ENCODE measurements at regions not wholly inside any gene's neighbourhood (a gene's known extent, or its start where the extent isn't known, plus 50 kb on each side); places are given as distances from the start of the nearest gene placed in this dataset.
"Not testable (repeated sequence)": the region's sequence is repeated elsewhere in the genome, so short reads cannot be mapped to it uniquely, and the experiment has no call there.

DNA sequence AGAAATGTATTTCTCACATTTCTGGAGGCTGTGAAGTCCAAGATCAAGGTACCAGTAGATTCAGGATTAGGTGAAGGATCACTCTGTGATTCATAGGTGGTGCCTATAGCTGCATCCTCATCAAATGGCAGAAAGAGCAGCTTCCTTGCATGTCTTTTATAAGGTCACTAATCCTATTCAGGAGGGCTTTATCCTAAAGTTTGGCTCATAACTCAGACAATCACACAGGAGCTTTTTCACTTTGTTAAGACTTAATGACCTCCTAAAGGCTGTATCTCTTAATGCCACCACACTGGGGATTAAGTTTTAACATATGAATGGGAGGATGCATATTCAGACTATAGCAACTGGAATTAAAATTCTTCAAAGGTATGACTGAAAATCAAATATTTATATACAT lies 861.1 kb downstream of the DACH1 start:
- TF ChIP-seq CTCF (IDR thresholded peaks at IDR 0.05; ENCODE audit: partially characterized antibody, unreplicated experiment), result no peak
- Mint-ChIP-seq H3K27me3 (ENCODE audit: unreplicated experiment) (no peaks in the 10 kb centered on the region), H3K27ac (ENCODE audit: unreplicated experiment) (no peak overlapping the region), H3K4me3 (ENCODE audit: unreplicated experiment) (no peak overlapping the region), H3K4me1 (ENCODE audit: low read depth, unreplicated experiment) (no peaks in the 10 kb centered on the region), H3K9me3 (ENCODE audit: unreplicated experiment) (no peaks in the 10 kb centered on the region), H3K36me3 (ENCODE audit: unreplicated experiment) (no peaks in the 10 kb centered on the region)
- no peak for DNase-seq

GRCh38 chr13:70995338-70995737 lies 871.7 kb downstream of the DACH1 start:
- no peak for DNase-seq
- Mint-ChIP-seq H3K27me3 (ENCODE audit: unreplicated experiment) (no peaks in the 10 kb centered on the region), H3K4me1 (ENCODE audit: low read depth, unreplicated experiment) (no peaks in the 10 kb centered on the region), H3K36me3 (ENCODE audit: unreplicated experiment) (no peaks in the 10 kb centered on the region), H3K4me3 (ENCODE audit: unreplicated experiment) (no peak overlapping the region), H3K9me3 (ENCODE audit: unreplicated experiment) (no peaks in the 10 kb centered on the region), H3K27ac (ENCODE audit: unreplicated experiment) (no peak overlapping the region)
- no peak for TF ChIP-seq CTCF (IDR thresholded peaks at IDR 0.05; ENCODE audit: partially characterized antibody, unreplicated experiment)

- H3K27ac Mint-ChIP-seq (ENCODE audit: unreplicated experiment), result no peak overlapping the region
- H3K27me3 Mint-ChIP-seq (ENCODE audit: unreplicated experiment), result no peaks in the 10 kb centered on the region
Observed at GRCh38 chr13:70994191-70994590, 872.8 kb downstream of the DACH1 start.

DNA sequence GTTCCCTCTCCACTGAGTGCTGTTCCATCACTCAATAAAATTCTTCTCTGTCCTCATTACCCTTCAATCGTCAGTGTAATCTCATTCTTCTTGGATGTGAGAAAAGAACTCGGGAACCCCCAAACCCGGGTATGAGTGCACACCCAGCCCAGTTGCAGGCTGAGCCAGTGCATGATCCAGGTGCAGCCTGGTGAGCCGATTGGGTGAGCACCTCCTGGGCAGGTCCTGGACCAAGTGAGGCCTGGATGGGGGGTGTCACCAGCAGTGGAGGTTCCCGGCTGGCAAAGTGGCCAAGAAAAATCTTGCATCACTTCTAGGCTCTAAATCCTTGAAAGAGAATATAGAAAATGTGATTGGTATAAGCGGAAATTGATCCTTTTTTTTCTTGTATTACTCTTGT lies 878.8 kb upstream of the KLHL1 start:
- Mint-ChIP-seq H3K9me3 (ENCODE audit: unreplicated experiment) (no peaks in the 10 kb centered on the region), H3K4me1 (ENCODE audit: low read depth, unreplicated experiment) (no peaks in the 10 kb centered on the region), H3K4me3 (ENCODE audit: unreplicated experiment) (no peak overlapping the region), H3K27me3 (ENCODE audit: unreplicated experiment) (no peaks in the 10 kb centered on the region), H3K36me3 (ENCODE audit: unreplicated experiment) (no peaks in the 10 kb centered on the region), H3K27ac (ENCODE audit: unreplicated experiment) (no peak overlapping the region)
- no peak for TF ChIP-seq CTCF (IDR thresholded peaks at IDR 0.05; ENCODE audit: partially characterized antibody, unreplicated experiment)
- DNase-seq, result no peak

More at GRCh38 chr13:70994191-70994590, 872.8 kb downstream of the DACH1 start:
- no peak for TF ChIP-seq CTCF (IDR thresholded peaks at IDR 0.05; ENCODE audit: partially characterized antibody, unreplicated experiment)
- Mint-ChIP-seq H3K9me3 (ENCODE audit: unreplicated experiment) (no peaks in the 10 kb centered on the region), H3K4me3 (ENCODE audit: unreplicated experiment) (no peak overlapping the region), H3K4me1 (ENCODE audit: low read depth, unreplicated experiment) (no peaks in the 10 kb centered on the region), H3K36me3 (ENCODE audit: unreplicated experiment) (no peaks in the 10 kb centered on the region)
- no peak for DNase-seq

- no peak for DNase-seq
- H3K9me3 Mint-ChIP-seq (ENCODE audit: unreplicated experiment), result no peaks in the 10 kb centered on the region
- no peak overlapping the region for H3K4me3 Mint-ChIP-seq (ENCODE audit: unreplicated experiment)
- no peak for TF ChIP-seq CTCF (IDR thresholded peaks at IDR 0.05; ENCODE audit: partially characterized antibody, unreplicated experiment)
- no peaks in the 10 kb centered on the region for H3K4me1 Mint-ChIP-seq (ENCODE audit: low read depth, unreplicated experiment)
- no peak overlapping the region for H3K27ac Mint-ChIP-seq (ENCODE audit: unreplicated experiment)
- H3K27me3 Mint-ChIP-seq (ENCODE audit: unreplicated experiment), result no peaks in the 10 kb centered on the region
- H3K36me3 Mint-ChIP-seq (ENCODE audit: unreplicated experiment), result no peaks in the 10 kb centered on the region
Observed at GRCh38 chr13:70985371-70985770, 877.1 kb upstream of the KLHL1 start.

GRCh38 chr13:70981219-70981618 lies 873.0 kb upstream of the KLHL1 start:
- not testable (repeated sequence) for H3K27ac Mint-ChIP-seq (ENCODE audit: unreplicated experiment); H3K4me3 Mint-ChIP-seq (ENCODE audit: unreplicated experiment); H3K36me3 Mint-ChIP-seq (ENCODE audit: unreplicated experiment); H3K4me1 Mint-ChIP-seq (ENCODE audit: low read depth, unreplicated experiment); H3K27me3 Mint-ChIP-seq (ENCODE audit: unreplicated experiment); H3K9me3 Mint-ChIP-seq (ENCODE audit: unreplicated experiment); DNase-seq
